Fibroblast of lung (primary cell): ENCODE measurements at regions not wholly inside any gene's neighbourhood (a gene's known extent, or its start where the extent isn't known, plus 50 kb on each side); places are given as distances from the start of the nearest gene placed in this dataset.

Experiments
- DNase-seq, 2 donors: peaks; one replicate each; pipeline versions ENCODE4 v3.0.0 to v3.0.0-alpha.2; 2010; ENCODE audit warnings: low read depth in 2 of 2
- H2AFZ ChIP-seq: 2 replicates; pipeline ENCODE4 v1.5.1; 2012; ENCODE audit warnings: low read length, control low read depth, inconsistent platforms
- H3K27ac ChIP-seq: 2 replicates; pipeline ENCODE4 v1.5.1; 2011; ENCODE audit warnings: low read length, control low read depth; ENCODE audit not compliant: insufficient read depth
- H3K27me3 ChIP-seq: 2 replicates; pipeline ENCODE4 v1.5.1; 2011; ENCODE audit warnings: mild to moderate bottlenecking, low read length; ENCODE audit not compliant: control insufficient read depth, insufficient read depth
- H3K36me3 ChIP-seq: 2 replicates; pipeline ENCODE4 v1.5.1; 2011; ENCODE audit warnings: low read length; ENCODE audit not compliant: control insufficient read depth, insufficient read depth
- H3K4me1 ChIP-seq: 2 replicates; pipeline ENCODE4 v1.5.1; 2011; ENCODE audit warnings: low read length; ENCODE audit not compliant: control insufficient read depth, insufficient read depth; ENCODE audit errors: extremely low read depth
- H3K4me2 ChIP-seq: 2 replicates; pipeline ENCODE4 v1.5.1; 2011; ENCODE audit warnings: low read length, control low read depth; ENCODE audit not compliant: insufficient read depth; ENCODE audit errors: extremely low read depth
- H3K4me3 ChIP-seq, 4 experiments: fragments of 200-600 bp in 1 of 4; sonication (generic) in 1 of 4; replicated peaks in 1 of 4; 2 replicates each; pipeline ENCODE4 v1.5.1; 2011 to 2016; ENCODE audit warnings: low read length in 4 of 4, low read depth in 3 of 4, mild to moderate bottlenecking in 3 of 4, control low read depth in 2 of 4, inconsistent platforms in 1 of 4, mixed read lengths in 1 of 4; ENCODE audit not compliant: insufficient read depth in 1 of 4; ENCODE audit errors: control extremely low read depth in 1 of 4
- H3K79me2 ChIP-seq: 2 replicates; pipeline ENCODE4 v1.5.1; 2012; ENCODE audit warnings: mild to moderate bottlenecking, low read length, inconsistent platforms; ENCODE audit not compliant: control insufficient read depth, insufficient read depth
- H3K9ac ChIP-seq: 2 replicates; pipeline ENCODE4 v1.5.1; 2011; ENCODE audit warnings: mild to moderate bottlenecking, low read length, control low read depth; ENCODE audit not compliant: insufficient read depth
- H3K9me3 ChIP-seq: 2 replicates; pipeline ENCODE4 v1.5.1; 2012; ENCODE audit warnings: low read depth, low read length; ENCODE audit not compliant: control insufficient read depth, insufficient read depth
- H4K20me1 ChIP-seq: 2 replicates; pipeline ENCODE4 v1.5.1; 2011; ENCODE audit warnings: low read length; ENCODE audit not compliant: control insufficient read depth, insufficient read depth; ENCODE audit errors: extremely low read depth
- CTCF ChIP-seq, 2 donors: IDR thresholded peaks in 1 of 2; conservative IDR thresholded peaks in 1 of 2; 1 replicate in 1 of 2; 2 replicates in 1 of 2; pipeline ENCODE4 v1.5.1; 2011 to 2012; ENCODE audit warnings: low read length in 2 of 2, control low read depth in 1 of 2, inconsistent platforms in 1 of 2, low read depth in 1 of 2, mild to moderate bottlenecking in 1 of 2
- EZH2 ChIP-seq: IDR thresholded peaks from 2 replicates; pipeline ENCODE4 v1.5.1; 2012; ENCODE audit warnings: low read length, control low read depth, mild to moderate bottlenecking; ENCODE audit errors: missing control alignments

- Histone ChIP-seq H3K79me2 (no peaks in the 10 kb centered on the region), H2AFZ (no peak overlapping the region), H3K27ac (no peak overlapping the region), H4K20me1 (no peaks in the 10 kb centered on the region), H3K9me3 (no peaks in the 10 kb centered on the region), H3K9ac (no peak overlapping the region), H3K4me2 (no peak overlapping the region), H3K4me1 (no peaks in the 10 kb centered on the region), H3K4me3 (no peak overlapping the region), H3K27me3 (no peaks in the 10 kb centered on the region), H3K36me3 (no peaks in the 10 kb centered on the region)
- TF ChIP-seq CTCF (conservative IDR thresholded peaks at IDR 0.05 in 1 of 2, IDR thresholded peaks at IDR 0.05 in 1 of 2; ENCODE audit: low read depth in 1 of 2, low read length in 2 of 2) (no peak), EZH2 (no peak)
- no peak for DNase-seq
Measured at GRCh38 chr7:145478541-145478940, 638.1 kb upstream of the CNTNAP2 start.

DNA sequence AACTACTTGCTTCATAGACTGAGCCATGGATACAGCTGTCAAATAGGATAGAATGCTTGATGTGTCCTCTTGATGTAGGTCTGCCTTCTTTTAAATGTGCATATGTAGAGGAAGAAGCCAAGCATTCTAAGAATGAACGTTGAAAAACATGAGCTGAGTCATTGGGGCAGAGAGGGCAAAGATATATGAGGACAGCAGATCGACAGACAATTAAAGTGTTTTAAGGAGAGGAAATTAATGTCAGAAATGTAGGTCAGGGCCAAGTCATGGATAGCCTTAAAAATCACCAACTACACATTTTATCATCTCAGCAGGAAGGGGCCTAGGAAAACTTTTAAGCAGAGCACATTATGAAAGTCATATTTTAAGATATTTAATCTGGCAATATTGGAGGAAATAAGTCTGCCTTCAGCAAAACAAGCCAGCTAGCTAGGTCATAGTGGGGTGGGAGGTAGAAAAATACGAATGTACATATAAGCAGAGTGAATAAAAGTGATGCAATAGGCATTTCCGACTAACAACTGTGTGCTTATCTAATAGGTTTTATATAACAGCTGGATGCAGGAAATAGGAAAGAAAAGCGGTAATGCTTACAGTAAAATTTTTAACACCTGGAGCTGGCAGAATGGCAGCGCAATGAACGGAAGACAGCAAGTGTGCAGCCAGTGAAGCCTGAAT lies 638.3 kb upstream of the TPK1 start:
- no peak for TF ChIP-seq CTCF (conservative IDR thresholded peaks at IDR 0.05 in 1 of 2, IDR thresholded peaks at IDR 0.05 in 1 of 2; ENCODE audit: low read depth in 1 of 2, low read length in 2 of 2)
- no peak for TF ChIP-seq EZH2
- no peaks in the 10 kb centered on the region for H3K36me3 ChIP-seq

DNA sequence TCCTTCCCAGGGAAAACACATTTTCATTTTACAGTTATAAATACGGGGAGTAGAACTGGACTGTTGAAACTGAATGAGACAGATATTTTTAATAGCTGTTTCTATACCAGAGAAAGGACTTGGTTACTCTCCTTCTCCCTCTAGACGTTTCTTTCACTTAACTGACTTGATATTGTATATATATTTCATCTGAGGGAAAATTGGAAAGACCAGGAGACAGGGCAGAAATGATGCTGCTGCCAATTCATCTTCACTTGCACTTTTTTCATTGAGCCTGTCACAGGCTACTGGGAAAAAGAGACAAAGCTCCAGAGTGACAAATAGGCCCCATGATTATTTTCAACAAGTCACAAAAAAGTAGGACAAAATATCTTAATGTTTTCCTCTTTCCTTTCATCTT lies 636.0 kb upstream of the TPK1 start:
- Histone ChIP-seq H3K4me2 (no peak overlapping the region), H3K4me3 (no peak overlapping the region), H3K27ac (no peak overlapping the region), H3K36me3 (no peaks in the 10 kb centered on the region), H3K79me2 (no peaks in the 10 kb centered on the region), H3K9me3 (no peaks in the 10 kb centered on the region), H2AFZ (no peak overlapping the region), H3K4me1 (no peaks in the 10 kb centered on the region), H4K20me1 (no peaks in the 10 kb centered on the region), H3K27me3 (no peaks in the 10 kb centered on the region), H3K9ac (no peak overlapping the region)
- no peak for DNase-seq
- TF ChIP-seq EZH2 (no peak), CTCF (conservative IDR thresholded peaks at IDR 0.05 in 1 of 2, IDR thresholded peaks at IDR 0.05 in 1 of 2; ENCODE audit: low read depth in 1 of 2, low read length in 2 of 2) (no peak)

More for the DNA sequence above, 638.3 kb upstream of the TPK1 start:
- no peak overlapping the region for H3K27ac ChIP-seq
- H3K4me1 ChIP-seq = no peaks in the 10 kb centered on the region
- no peak overlapping the region for H3K4me2 ChIP-seq
- H4K20me1 ChIP-seq = no peaks in the 10 kb centered on the region
- H3K4me3 ChIP-seq = no peak overlapping the region
- peak in 1 of 2 donors; percentile 45 for DNase-seq
- H3K27me3 ChIP-seq = no peaks in the 10 kb centered on the region
- H3K9me3 ChIP-seq = no peaks in the 10 kb centered on the region
- H2AFZ ChIP-seq = no peak overlapping the region
- H3K9ac ChIP-seq = no peak overlapping the region
- no peaks in the 10 kb centered on the region for H3K79me2 ChIP-seq
